ENCODE measurements at regions not wholly inside any gene's neighbourhood (a gene's known extent, or its start where the extent isn't known, plus 50 kb on each side); places are given as distances from the start of the nearest gene placed in this dataset.

DNA sequence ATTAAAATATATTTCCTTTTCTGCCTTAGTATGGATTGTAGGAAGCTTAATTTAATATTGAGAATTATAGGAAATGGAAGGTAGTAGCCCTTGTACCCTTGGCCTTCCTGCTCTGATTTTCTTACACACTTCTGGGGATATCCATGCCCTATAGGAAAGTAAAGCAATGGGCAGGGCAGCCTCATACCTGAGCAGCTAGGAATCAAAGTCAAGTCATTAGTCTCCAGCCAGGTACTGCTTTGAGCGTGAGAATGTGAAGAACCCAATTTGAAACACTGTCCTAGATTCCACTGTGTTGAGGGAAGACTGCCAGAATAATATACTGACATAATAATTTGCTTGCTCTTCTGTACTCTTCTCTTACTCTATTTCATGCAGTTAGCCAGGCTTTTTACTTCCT is 51.0 kb upstream of the L3MBTL3 start:
- FAIRE-seq, result no peak

DNA sequence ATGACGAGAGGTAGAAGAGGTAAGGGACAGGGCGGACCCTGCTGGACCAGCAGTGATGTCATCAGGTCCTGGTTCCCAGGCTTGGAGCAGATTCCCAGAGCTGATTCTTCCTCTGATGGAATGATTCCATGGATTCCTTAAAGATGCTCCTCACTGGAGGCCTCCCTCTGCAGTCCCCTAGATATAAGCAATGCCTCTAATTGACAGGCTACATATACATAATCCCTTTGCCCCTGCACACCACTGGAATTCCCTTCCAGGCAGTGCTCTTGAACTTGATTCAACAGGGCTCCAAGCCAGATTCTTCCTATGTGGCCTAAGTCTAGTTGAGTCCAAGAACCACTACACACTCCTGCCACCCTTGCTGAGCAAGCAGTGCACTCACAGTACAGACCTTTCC is 52.3 kb upstream of the L3MBTL3 start:
- no peak for FAIRE-seq

DNA sequence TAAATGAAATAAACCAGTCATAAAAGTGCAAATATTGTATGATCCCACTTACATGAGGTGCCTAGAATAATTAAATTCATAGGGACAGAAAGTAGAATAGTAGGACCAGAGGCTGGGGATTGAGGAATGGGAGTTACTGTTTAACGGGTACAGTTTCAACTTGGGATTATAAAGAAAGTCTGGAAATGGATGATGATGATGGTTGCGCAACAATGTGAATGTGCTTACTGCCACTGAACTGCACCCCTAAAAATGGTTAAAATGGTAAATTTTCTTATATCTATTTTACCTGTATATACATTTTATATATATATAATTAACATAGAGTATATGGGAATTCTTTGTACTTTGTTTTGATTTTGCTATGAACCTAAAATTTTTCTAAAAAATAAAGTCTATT is 53.3 kb upstream of the L3MBTL3 start:
- peak; percentile 45 for FAIRE-seq

DNA sequence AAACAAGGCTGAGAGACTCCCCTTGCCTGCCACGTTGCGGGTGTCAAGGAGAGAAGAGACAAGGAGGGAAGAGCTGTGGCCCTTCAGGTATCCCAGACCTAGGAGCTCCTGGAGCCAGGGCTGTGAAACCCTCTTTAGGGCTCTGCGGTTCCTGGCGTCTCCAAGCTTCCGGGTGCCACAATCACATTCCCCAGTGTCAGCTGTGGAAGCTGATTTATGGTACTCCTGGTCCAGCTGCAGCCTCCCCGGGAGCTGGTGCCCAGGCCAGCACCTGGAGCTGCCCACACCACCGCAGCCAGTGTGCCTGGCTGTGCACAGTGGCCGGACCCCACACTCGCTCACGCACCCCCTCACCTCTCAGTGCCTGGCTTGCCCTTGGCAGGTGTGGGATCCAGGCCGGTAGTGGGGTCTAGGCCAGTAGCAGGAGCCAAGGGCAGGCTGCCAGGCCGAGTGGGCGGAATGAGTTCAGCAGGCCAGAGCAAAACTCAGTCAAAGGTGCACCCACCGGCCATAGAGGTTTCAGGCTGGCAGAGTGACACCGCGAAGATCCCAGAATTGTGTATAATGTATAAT is 58.9 kb upstream of the L3MBTL3 start:
- FAIRE-seq, result no peak

DNA sequence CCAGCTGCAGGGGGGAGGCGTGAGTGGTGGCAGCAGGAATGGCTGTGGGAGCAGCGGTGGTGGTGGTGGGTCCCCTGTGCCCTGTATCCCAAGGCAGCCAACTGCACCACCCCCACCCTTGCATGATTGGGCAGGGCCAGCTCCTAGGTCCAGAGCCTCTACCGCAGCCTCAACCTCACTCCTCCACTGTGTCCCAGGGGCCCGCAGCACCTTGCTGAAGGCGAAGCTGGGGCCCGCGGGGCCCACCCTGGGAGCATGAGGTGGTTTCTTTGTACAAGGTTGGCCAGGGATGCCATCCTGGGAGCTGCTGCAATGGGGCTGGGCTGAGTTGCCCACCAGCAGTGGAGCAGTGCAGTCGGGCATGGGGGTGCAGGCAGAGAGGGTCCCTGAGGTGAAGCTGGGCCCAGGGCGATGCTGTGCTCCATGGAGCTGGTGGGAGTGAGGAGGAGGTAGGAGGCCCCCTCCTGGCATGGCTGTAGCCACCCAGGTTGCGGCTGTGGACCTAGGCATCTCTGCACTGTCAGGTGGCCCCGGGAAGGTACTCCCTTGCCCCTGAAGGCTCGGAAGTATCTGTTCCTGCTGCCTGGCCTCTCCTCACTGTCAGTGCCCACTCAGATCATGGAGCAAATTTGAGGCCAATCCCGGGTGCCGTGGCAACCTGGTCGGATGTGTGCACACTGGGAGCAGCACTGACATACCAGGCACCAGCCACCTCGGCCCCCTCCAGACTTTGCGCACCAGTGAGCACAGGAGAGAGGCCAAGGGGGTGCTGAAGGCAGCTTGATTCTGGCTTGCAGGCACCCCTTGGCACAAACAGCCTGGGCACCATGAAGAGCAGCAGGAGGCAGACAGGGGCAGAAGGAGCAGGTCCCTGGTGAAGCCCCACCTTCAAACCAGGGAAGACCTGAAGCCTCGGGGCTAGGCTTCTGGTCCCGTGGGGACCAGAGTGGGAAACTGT is 60.2 kb upstream of the L3MBTL3 start:
- FAIRE-seq, result no peak

DNA sequence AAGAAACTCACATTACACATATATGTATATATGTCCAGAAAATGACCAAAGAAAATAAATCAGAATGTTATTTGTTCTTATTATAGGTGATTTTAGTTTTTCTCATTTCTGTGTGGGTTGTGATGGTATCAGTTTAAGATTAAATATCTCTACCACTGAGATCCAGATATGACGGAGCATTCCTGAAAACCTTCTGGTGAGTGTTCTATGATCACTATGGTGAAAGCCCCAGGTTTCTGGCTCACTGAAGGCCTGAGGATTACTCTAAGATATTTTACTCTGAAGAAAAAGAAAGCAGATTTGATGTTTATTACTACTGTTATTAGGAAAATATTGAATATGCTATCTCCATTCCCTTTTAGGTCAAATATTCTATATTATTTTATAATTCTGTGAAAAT is 62.8 kb upstream of the L3MBTL3 start:
- FAIRE-seq, result no peak

DNA sequence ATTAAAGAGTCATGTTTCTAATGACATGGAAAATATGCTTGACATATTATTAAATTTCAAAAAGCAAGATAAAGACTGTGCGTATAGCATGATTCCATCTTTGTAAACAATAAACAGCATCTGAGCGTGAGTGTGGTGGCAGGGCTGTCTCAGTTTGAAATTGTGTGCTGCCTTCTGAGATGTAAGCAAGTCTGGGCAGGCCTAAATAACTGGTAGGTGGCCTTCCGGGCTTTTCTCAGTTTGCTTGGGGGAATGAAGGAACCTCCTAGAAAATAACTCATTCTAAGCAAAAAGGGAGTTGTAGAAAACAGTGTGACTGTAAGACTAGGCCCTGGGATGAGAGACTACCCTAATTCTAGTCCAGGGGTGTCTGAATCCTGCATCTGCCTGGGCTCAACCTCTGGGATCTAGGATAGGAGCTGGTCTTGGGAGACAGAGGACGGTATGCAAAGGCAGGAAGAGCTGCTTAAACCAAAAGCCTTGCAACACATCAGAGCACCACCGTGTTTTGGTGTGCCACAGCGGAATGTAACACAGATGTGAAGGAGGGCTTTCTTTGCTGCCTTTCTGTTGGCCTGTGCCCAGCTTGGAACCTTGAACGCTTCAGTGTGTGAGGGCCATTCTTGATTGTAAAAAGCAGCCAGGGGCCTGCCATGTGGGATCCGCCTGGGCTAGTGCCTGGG is 63.5 kb upstream of the L3MBTL3 start:
- no peak for FAIRE-seq

DNA sequence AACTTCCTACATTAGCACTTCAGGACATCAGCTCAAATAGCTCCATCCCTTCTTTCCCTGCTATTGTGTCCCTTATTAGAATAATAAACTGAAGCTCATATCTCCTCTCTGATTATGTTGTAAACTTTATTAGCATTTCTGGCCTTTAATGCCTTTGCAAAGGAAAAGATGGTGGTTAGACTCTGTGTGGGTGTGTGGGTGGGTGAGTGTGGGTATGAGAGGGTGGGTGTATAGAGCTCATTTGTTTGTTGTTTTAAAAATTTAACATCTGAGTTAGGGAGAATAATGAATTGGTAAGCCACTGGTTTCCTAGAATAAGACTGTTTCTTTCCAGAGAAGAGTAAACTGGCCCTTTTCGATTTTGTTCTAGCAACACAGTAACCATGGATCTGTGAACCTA is 70.6 kb upstream of the L3MBTL3 start:
- FAIRE-seq, result no peak

DNA sequence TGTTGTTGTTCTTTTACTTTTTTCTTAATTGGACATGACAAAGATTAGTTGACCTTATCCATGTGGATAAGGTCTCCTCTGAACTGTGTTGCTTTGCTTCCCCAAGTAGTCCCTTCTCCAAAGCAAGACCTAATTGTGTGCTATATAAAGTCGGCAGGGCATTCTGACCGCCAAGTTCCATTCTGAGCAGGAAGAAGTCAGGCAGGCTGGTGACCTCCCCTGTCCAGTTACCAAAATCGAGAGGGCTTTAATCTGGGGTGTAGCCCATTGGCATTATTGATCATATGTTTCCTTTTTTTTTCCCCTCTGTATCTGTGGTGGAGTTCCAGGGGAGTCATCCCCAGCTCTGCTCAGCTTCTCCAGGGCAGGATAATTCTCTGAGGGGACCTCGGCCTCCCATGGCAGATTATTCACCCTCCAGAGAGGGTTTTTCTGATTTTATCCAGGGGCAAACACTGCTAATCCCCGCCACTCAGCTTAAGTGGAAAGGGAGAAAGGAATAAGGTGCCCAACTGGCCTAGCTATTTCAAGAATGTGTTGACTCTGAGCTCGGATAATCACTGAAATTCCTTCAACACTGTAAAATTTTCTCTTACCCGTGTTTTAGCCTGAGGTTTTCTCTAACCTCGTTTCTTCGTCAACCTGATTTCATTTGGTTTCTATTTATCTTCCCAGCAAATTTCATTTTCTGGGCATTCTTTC is 71.8 kb upstream of the L3MBTL3 start:
- FAIRE-seq, result no peak

DNA sequence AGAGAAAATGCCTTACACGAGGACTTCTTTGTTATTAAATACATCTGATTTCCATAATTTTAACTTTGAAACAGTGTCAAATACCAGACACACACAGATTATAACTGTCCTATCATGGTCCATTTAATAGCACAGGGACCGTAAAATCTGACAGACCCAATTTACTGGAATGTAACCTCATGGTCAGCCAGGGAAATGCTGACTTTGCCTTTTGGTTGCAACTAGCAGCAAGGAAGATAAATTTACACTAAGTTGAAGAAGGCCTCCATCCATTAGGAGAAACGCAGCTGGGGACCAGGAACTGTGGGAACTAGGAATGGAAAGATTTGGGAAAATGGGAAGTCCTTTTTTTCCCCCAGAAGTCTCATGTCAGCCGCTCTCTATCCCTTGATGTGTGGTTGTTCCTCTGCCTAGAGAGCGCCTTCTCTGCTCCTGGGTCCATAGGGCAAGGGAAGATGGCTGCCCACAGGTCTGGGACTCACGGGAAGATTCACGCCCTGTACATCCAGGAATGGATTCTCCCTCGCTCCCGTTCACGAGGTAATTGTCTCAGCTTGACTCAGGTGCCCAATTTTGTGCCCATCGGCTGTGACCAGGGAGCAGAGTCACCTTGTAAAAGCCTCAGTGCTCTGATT is 74.6 kb upstream of the L3MBTL3 start:
- FAIRE-seq, result no peak

DNA sequence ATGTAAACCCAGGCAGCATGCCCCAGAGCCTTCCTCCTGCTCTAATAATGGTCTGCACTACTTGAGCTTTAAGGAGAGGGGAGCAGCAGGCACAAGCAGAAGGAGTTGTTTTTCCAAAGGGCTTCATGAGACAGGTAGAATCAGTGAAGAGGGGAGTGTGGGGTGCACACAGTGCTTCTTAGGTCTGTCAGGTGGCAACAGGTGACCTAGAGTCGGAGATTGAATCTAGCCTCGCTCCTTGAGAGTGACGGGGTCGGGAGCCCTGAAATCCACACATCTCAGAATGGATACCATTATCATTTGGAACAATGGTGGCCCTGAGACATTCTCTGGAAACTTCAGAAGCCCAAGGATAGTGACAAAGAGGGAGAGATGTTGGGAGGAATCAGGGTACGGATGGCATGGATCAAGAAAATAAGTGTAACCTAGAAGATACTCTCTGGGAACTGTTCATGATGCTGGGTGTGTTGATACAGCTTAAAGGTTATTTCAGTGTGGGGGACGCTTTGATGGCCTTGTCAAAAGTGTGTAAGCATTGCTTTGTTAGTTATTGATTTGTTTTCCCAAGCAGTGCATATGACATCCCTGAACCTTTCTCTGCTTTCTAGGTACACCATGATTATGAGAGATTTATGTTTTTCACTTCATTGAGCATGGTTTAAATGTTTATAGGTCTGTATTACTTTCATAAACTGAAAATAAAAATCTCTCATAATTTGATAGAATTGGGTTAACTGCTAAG is 77.8 kb upstream of the L3MBTL3 start:
- no peak for FAIRE-seq

DNA sequence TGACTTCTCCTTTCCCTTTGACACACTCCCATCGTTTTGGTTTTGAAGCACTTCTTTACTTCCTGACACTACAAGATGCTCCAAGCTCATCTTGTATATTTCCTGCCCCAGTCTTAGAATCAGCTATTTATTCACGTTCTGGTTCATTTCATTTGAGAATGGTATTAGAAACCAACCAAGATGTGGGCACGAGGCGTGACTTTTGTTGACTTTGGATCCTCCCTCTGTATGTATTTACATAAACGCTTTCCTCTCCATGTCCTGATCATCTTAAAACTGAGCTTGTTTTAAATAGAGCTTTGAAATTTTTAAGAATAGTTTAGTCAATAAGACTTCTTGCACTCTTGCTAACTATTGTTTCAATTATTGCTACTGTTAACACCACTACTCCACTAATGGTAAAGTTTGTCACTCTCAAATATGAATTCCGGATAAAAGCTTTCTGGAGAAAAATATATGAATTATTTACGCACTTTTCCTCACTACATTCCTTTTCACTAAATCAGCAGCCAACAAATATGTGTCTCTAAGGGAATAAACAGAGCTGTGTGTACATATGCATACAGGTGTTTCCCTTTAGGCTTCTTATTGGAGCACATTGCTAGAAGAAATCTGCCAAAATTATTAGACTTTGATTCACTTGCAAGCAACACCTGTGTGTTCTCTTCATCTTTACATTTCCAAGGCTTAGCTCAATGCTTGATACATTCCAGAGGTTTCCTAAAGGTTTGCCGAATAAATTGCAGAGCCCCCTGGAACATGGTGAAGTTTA is 77.3 kb upstream of the TMEM244 start:
- FAIRE-seq, result no peak

DNA sequence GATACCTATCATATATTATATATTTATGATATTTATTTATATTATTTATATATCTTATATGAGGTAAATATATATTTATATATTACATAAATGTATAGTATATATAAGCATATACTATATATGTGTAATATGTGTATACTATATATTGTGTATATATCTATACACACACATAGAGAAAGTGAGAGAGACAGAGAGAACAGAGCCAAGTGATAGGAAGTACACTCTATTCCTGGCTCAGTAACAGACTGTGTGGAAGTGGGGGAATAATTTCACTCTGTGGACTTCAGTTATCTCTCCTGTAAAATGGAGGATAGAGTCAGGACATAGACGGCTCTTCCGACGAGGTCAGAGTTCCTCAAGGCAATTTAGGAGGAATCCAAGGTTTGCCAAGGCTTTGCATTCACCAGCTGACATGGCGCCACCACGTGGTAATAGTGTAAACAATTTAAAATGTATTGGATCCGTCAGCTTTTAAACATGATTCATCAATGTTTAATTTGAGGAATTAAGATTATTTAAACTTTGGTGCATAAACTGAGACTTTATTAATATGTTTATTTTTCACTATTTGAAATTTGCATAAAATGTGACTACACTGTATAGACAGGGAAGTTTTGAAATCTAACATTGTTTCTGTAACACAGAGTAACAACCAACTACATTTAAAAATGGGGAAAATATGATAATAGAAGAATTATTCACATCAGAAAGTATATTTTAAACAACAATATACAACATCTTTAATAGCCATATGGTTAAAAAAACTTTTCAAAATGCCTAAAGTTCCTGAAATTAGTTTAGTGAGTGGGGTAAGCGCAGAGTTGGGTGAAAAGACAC is 75.4 kb upstream of the TMEM244 start:
- FAIRE-seq, result peak; percentile 82

DNA sequence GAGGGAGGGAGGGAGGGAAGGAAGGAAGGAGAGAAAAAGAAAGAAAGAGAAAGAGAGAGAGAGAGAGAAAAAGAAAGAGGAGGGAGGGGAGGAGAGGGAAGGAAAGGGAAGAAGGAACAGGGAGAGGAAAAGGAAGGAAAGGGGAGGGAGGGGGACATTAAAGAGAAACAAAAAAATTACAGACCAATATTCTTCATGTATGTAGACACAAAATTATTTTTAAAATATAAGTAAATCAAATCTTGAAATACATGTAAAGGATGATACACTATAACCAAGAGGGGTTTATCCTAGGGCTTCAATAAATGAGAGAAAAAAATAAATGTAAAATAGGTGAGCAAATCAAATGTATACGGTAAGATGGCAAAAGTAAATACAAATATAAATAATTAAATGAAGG is 71.2 kb upstream of the TMEM244 start:
- FAIRE-seq, result no peak

DNA sequence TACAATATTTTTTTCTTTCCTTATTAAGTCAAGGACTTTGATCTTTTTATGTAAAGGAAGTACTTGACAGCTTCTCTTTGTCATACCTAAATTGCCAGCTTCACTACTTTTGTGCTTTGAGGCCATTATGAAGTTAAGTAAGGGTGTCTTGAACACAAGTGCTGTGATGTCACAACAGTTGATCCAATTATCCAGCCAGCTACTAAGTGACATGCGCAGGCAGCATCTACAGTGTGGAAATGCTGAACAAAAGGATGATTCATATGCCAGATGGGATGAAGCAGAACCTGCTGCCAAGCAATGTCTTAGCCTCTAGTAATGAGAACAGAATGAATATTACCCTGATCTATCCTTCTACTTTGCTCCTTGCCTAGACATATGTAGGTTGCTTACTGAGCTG is 68.3 kb upstream of the TMEM244 start:
- no peak for FAIRE-seq

DNA sequence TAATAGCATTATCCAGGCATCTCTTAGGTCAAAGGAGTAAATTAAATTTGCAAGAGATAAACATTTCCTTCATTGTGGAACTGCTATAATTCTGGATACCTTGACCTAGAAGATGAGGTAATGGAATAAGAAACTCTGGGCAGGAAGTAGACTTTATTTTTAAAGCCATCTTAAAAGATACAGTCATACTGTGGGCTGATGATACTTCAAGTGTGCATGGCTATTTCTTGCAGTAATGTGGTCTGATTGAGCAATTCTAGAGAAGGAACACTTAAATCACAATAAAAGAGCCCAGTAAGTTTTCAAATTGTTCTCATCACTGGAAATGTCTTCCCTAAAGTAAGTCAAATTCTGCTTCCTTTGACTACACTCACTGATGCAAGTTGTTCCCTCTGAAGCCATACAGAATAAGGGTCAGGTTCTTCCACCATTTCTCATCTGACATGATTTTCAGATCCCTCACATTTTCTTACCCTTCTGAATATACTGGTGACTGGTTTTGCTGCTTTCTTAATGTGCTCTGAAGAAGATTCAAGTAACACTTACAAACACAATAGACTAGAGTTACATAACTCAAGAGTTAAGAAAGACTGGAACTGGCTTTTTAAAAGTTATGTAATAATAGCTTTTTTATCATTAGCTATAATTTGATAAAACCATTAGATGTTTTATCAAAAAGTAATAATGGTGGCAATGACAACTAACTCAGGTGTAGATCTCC is 62.6 kb upstream of the TMEM244 start:
- no peak for FAIRE-seq

DNA sequence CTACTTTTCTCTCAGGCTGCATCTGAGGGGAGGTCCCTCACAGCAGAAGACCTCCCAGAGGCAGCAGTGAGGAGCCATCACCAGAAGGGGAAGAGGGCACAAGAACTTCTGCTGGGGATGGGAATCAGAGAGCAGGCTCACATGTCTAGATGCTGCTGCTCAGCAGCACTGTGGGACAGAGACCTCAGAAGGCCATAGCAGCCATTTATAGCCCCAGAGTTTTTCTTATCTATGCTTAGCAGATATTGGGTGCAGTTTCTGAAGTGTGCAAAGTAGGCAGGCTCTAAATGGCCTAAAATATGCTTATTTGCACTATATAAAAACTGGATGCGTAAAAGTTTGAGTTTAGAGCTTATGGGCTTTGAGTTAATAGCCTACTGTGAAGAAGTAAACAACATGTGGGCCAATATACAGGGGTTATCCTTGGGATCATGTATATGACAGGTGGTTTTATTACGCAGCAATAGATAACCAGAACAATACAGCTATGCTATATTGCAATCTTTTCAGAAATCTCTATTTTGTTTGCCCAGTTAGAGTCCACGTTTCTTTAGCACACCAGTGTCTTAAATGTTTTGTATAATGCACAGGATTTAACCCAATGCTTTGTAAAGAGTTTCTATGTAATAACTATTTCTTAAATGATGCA is 60.2 kb upstream of the TMEM244 start:
- no peak for FAIRE-seq

DNA sequence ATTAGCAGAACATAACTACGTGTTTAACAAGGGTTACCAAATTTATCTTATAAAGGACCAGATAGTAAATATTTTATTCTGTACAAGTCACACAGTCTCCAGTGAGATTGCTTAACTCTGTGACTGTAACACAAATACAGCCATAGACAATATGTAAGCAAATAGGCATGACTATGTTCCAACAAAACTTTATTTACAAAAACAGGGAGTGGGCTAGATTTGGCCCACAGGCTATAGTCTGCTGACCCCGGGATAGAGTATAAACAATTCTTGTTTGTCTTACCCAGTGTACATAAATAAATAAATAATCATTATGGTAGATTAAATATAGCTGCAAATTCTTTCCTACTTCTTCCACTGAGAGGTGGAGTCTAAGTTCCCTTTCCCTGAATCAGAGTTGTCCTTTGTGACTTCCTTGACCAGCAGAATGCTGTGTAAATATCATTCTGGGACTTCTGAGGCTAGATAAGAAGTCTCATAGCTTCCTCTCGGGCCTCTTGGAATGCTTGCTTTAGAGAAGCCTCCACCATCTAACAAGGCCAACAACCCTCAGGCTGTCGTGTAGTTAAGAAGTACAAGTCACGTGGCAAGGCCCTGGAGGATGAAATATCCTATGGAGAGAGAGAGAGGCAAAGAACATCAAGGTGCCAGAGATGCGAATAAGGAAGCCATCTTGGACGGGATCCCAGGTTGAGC is 59.1 kb upstream of the TMEM244 start:
- FAIRE-seq, result no peak

Data from islet of Langerhans (tissue), 1 donor.